ENCODE measurements at regions not wholly inside any gene's neighbourhood (a gene's known extent, or its start where the extent isn't known, plus 50 kb on each side); places are given as distances from the start of the nearest gene placed in this dataset. TPM values are rescaled to one million over a fixed set of nuclear protein-coding genes. Genes with fewer than 3 reads are reported as not detected.

DNA sequence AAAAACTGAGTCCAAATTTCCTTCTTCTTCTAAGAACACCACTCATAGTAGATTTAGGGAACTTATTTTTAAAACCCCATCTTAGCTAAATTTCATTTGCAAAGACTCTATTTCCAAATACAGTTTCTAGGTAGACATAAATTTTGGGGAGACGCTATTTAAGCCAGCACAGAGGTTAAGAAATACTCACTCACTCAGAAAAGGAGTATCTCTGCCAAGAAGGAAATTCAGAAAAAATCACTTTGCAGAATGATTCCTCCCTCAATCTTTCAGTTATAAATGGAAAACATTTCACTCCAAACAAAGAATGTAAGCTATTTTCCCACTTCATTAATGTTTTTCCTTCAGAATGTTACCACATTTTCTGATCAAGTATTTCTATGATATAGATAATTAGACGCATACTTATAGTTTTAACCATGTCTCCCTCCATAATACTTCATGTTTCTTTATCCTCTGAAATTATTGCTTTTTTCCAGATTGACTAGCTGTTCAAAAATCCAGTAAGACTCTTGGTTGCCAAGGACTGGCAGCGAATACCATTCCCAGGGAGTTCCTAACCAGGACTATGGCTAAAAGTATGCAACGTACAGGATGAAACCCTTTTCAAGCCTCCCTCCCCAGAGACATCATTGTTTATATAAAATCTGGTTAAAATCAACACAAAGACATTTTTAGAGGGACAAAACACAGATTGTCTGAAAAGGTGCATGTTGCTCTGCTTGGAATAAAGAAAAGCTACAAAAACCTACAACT is 52.5 kb upstream of the RXFP2 start:
- TF ChIP-seq, protein P1, sequence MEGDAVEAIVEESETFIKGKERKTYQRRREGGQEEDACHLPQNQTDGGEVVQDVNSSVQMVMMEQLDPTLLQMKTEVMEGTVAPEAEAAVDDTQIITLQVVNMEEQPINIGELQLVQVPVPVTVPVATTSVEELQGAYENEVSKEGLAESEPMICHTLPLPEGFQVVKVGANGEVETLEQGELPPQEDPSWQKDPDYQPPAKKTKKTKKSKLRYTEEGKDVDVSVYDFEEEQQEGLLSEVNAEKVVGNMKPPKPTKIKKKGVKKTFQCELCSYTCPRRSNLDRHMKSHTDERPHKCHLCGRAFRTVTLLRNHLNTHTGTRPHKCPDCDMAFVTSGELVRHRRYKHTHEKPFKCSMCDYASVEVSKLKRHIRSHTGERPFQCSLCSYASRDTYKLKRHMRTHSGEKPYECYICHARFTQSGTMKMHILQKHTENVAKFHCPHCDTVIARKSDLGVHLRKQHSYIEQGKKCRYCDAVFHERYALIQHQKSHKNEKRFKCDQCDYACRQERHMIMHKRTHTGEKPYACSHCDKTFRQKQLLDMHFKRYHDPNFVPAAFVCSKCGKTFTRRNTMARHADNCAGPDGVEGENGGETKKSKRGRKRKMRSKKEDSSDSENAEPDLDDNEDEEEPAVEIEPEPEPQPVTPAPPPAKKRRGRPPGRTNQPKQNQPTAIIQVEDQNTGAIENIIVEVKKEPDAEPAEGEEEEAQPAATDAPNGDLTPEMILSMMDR (IDR thresholded peaks at IDR 0.05) = no peak
- intact Hi-C loops (cut with micrococcal nuclease) = no loop called here
- Histone ChIP-seq H3K4me2 (replicated peaks; ENCODE audit: extremely low read depth, low read length, poor library complexity, severe bottlenecking) (no peak overlapping the region), H3K79me2 (ENCODE audit: insufficient read depth, low read length) (no peaks in the 10 kb centered on the region), H3K27me3 (ENCODE audit: control insufficient read depth in 2 of 2, insufficient read depth in 2 of 2, low read length in 2 of 2) (no peaks in the 10 kb centered on the region), H2AFZ (ENCODE audit: insufficient read depth, low read depth, low read length, poor library complexity, severe bottlenecking) (no peak overlapping the region), H4K20me1 (ENCODE audit: insufficient read depth, low read length) (no peaks in the 10 kb centered on the region), H3K9ac (ENCODE audit: insufficient read depth, low read length, poor library complexity, severe bottlenecking) (no peak overlapping the region), H3K9me3 (replicated peaks in 1 of 2; ENCODE audit: control insufficient read depth in 1 of 2, insufficient read depth in 1 of 2, low read length in 2 of 2) (no peaks in the 10 kb centered on the region), H3K4me1 (ENCODE audit: control insufficient read depth in 1 of 2, insufficient read depth in 2 of 2, low read length in 2 of 2) (no peaks in the 10 kb centered on the region), H3K4me3 (replicated peaks in 1 of 3; ENCODE audit: low read depth in 2 of 3, low read length in 3 of 3) (no peak overlapping the region), H3K27ac (ENCODE audit: low read depth in 1 of 2, low read length in 2 of 2) (no peak overlapping the region), H3K36me3 (replicated peaks in 1 of 2; ENCODE audit: control insufficient read depth in 1 of 2, insufficient read depth in 2 of 2, low read length in 2 of 2) (no peaks in the 10 kb centered on the region)
- Mint-ChIP-seq H3K4me3 (no peak overlapping the region), H3K9me3 (peaks cover 0 to 5% (median 4%) of the 10 kb centered on the region in 7 donors), H3K4me1 (no peaks in the 10 kb centered on the region), H3K36me3 (peaks cover 4 to 9% of the 10 kb centered on the region in 2 donors), H3K27me3 (ENCODE audit: low read depth in 3 of 3) (peaks cover 0 to 4% (median 2%) of the 10 kb centered on the region in 3 donors), H3K27ac (no peak overlapping the region)
- WGBS (ENCODE audit: insufficient coverage) = no CpG with 5 or more reads among the region's 4 CpGs
- no peak for DNase-seq

Small RNA genes in the stretch of these regions (small RNA-seq; reads per million reads assigned to genes)
- not detected for gene AL161616.1 (ENCODE audit: insufficient read length, low read depth)
